Neural progenitor cell (in vitro differentiated cells): ENCODE measurements at regions not wholly inside any gene's neighbourhood (a gene's known extent, or its start where the extent isn't known, plus 50 kb on each side); places are given as distances from the start of the nearest gene placed in this dataset.

ENCODE experiments used
- DNase-seq: peaks from one replicate; pipeline ENCODE4 v3.0.0-alpha.2; 2016; ENCODE audit warnings: low spot score
- H2AFZ ChIP-seq: fragments of 200-600 bp; sonication (generic); replicated peaks from 2 replicates; pipeline ENCODE4 v1.6.1; 2016; ENCODE audit warnings: antibody characterized with exemption
- H3F3A ChIP-seq: fragments of 200-600 bp; sonication (generic); 2 replicates; pipeline ENCODE4 v1.6.1; 2016; ENCODE audit warnings: antibody characterized with exemption, low read depth
- H3K27ac ChIP-seq: fragments of 200-600 bp; sonication (generic); 2 replicates; pipeline ENCODE4 v1.5.1; 2016; ENCODE audit warnings: mild to moderate bottlenecking
- H3K27me3 ChIP-seq: fragments of 200-600 bp; sonication (generic); 2 replicates; pipeline ENCODE4 v1.6.1; 2016; ENCODE audit warnings: mild to moderate bottlenecking, moderate library complexity
- H3K36me3 ChIP-seq: fragments of 200-600 bp; sonication (generic); 2 replicates; pipeline ENCODE4 v1.5.1; 2016
- H3K4me1 ChIP-seq: fragments of 200-600 bp; sonication (generic); 2 replicates; pipeline ENCODE4 v1.6.1; 2016; ENCODE audit warnings: mixed run types
- H3K4me2 ChIP-seq: fragments of 200-600 bp; sonication (generic); 2 replicates; pipeline ENCODE4 v1.6.1; 2016
- H3K4me3 ChIP-seq: fragments of 200-600 bp; sonication (generic); 2 replicates; pipeline ENCODE4 v1.5.1; 2016
- H3K79me2 ChIP-seq: fragments of 200-600 bp; sonication (generic); 2 replicates; pipeline ENCODE4 v1.6.1; 2016; ENCODE audit warnings: low read depth
- H3K9ac ChIP-seq: fragments of 200-600 bp; sonication (generic); 2 replicates; pipeline ENCODE4 v1.6.1; 2016
- H3K9me3 ChIP-seq: fragments of 200-600 bp; sonication (generic); 2 replicates; pipeline ENCODE4 v1.5.1; 2016; ENCODE audit warnings: low read depth
- H4K20me1 ChIP-seq: fragments of 200-600 bp; sonication (generic); 2 replicates; pipeline ENCODE4 v1.6.1; 2016; ENCODE audit warnings: low read depth
- H3K27ac Mint-ChIP-seq: 3 replicates; pipeline ENCODE4 v1.8.0; 2021; ENCODE audit warnings: mixed read lengths
- H3K27me3 Mint-ChIP-seq: 2 replicates; pipeline ENCODE4 v1.8.0; 2022; ENCODE audit warnings: low read depth, mild to moderate bottlenecking, inconsistent platforms, moderate library complexity, mixed read lengths; ENCODE audit not compliant: insufficient read depth
- H3K36me3 Mint-ChIP-seq: 3 replicates; pipeline ENCODE4 v1.8.0; 2021; ENCODE audit warnings: mixed read lengths
- H3K4me1 Mint-ChIP-seq: 3 replicates; pipeline ENCODE4 v1.8.0; 2021; ENCODE audit warnings: mixed read lengths
- H3K4me3 Mint-ChIP-seq: 3 replicates; pipeline ENCODE4 v1.8.0; 2021; ENCODE audit warnings: mild to moderate bottlenecking, moderate library complexity, mixed read lengths
- H3K9me3 Mint-ChIP-seq: 3 replicates; pipeline ENCODE4 v1.8.0; 2020; ENCODE audit warnings: mixed read lengths
- CTCF ChIP-seq: fragments of 200-600 bp; sonication (generic); IDR thresholded peaks from 2 replicates; pipeline ENCODE4 v1.5.1; 2017; ENCODE audit warnings: antibody characterized with exemption, mild to moderate bottlenecking
- EZH2 ChIP-seq: fragments of 200-600 bp; sonication (generic); IDR thresholded peaks from 2 replicates; pipeline ENCODE4 v1.6.1; 2017; ENCODE audit warnings: antibody characterized with exemption, mild to moderate bottlenecking, moderate library complexity
- EZH2phosphoT487 ChIP-seq: fragments of 200-600 bp; sonication (generic); IDR thresholded peaks from 2 replicates; pipeline ENCODE4 v1.6.1; 2017; ENCODE audit warnings: antibody characterized with exemption

- H3K4me3 Mint-ChIP-seq, result no peak overlapping the region
These were observed 503.8 kb downstream of the IRX1 start for GRCh38 chr5:4099386-4099785.

GRCh38 chr5:4100739-4101138, 505.1 kb downstream of the IRX1 start:
- H4K20me1 ChIP-seq, result no peaks in the 10 kb centered on the region
- H3K9ac ChIP-seq, result no peak overlapping the region
- no peak overlapping the region for H2AFZ ChIP-seq
- Mint-ChIP-seq H3K27me3 (no peaks in the 10 kb centered on the region), H3K9me3 (no peaks in the 10 kb centered on the region), H3K4me3 (no peak overlapping the region), H3K36me3 (no peaks in the 10 kb centered on the region), H3K27ac (no peak overlapping the region), H3K4me1 (peaks cover 9% of the 10 kb centered on the region)
- H3K4me2 ChIP-seq, result no peak overlapping the region
- no peaks in the 10 kb centered on the region for H3K9me3 ChIP-seq
- H3K27me3 ChIP-seq, result no peaks in the 10 kb centered on the region
- no peak overlapping the region for H3K4me3 ChIP-seq
- no peaks in the 10 kb centered on the region for H3F3A ChIP-seq
- no peaks in the 10 kb centered on the region for H3K36me3 ChIP-seq
- no peak for TF ChIP-seq EZH2
- no peak for DNase-seq
- H3K27ac ChIP-seq, result no peak overlapping the region
- H3K4me1 ChIP-seq, result peaks cover 9% of the 10 kb centered on the region
- no peaks in the 10 kb centered on the region for H3K79me2 ChIP-seq

More at GRCh38 chr5:4099386-4099785, 503.8 kb downstream of the IRX1 start:
- no peaks in the 10 kb centered on the region for H3F3A ChIP-seq
- no peaks in the 10 kb centered on the region for H3K27me3 Mint-ChIP-seq
- no peaks in the 10 kb centered on the region for H3K27me3 ChIP-seq
- peak overlapping the region; percentile 18 for H3K27ac Mint-ChIP-seq
- no peak overlapping the region for H2AFZ ChIP-seq
- no peak for TF ChIP-seq EZH2phosphoT487
- no peak for TF ChIP-seq CTCF
- TF ChIP-seq EZH2, result no peak
- no peaks in the 10 kb centered on the region for H3K36me3 Mint-ChIP-seq
- H3K27ac ChIP-seq, result no peak overlapping the region
- no peaks in the 10 kb centered on the region for H3K79me2 ChIP-seq
- H3K4me2 ChIP-seq, result no peak overlapping the region
- no peak overlapping the region for H3K4me3 ChIP-seq
- H3K9me3 Mint-ChIP-seq, result no peaks in the 10 kb centered on the region
- no peaks in the 10 kb centered on the region for H3K9me3 ChIP-seq
- no peak overlapping the region for H3K9ac ChIP-seq
- H3K4me1 ChIP-seq, result peaks cover 9% of the 10 kb centered on the region
- no peaks in the 10 kb centered on the region for H3K36me3 ChIP-seq
- peaks cover 9% of the 10 kb centered on the region for H3K4me1 Mint-ChIP-seq
- DNase-seq, result no peak
- no peaks in the 10 kb centered on the region for H4K20me1 ChIP-seq

GRCh38 chr5:4101189-4101588, 505.6 kb downstream of the IRX1 start:
- H3K4me1 Mint-ChIP-seq, result peaks cover 5% of the 10 kb centered on the region
- no peaks in the 10 kb centered on the region for H3K27me3 ChIP-seq
- no peak overlapping the region for H2AFZ ChIP-seq

GRCh38 chr5:4104831-4105597, 509.4 kb downstream of the IRX1 start:
- H3F3A ChIP-seq, result no peaks in the 10 kb centered on the region
- Mint-ChIP-seq H3K4me1 (peaks cover 5% of the 10 kb centered on the region), H3K27me3 (no peaks in the 10 kb centered on the region), H3K9me3 (no peaks in the 10 kb centered on the region), H3K4me3 (no peak overlapping the region), H3K36me3 (no peaks in the 10 kb centered on the region), H3K27ac (no peak overlapping the region)
- H3K9me3 ChIP-seq, result no peaks in the 10 kb centered on the region
- no peaks in the 10 kb centered on the region for H3K4me1 ChIP-seq
- H3K4me2 ChIP-seq, result no peak overlapping the region
- H3K27ac ChIP-seq, result no peak overlapping the region
- no peak for TF ChIP-seq CTCF
- TF ChIP-seq EZH2, result no peak
- TF ChIP-seq EZH2phosphoT487, result no peak
- H3K79me2 ChIP-seq, result no peaks in the 10 kb centered on the region
- H3K27me3 ChIP-seq, result no peaks in the 10 kb centered on the region
- H3K9ac ChIP-seq, result no peak overlapping the region
- no peak for DNase-seq
- H3K36me3 ChIP-seq, result no peaks in the 10 kb centered on the region
- no peak overlapping the region for H3K4me3 ChIP-seq
- no peaks in the 10 kb centered on the region for H4K20me1 ChIP-seq
- no peak overlapping the region for H2AFZ ChIP-seq

More at GRCh38 chr5:4101189-4101588, 505.6 kb downstream of the IRX1 start:
- peaks cover 5% of the 10 kb centered on the region for H3K4me1 ChIP-seq
- H3K4me3 ChIP-seq, result no peak overlapping the region
- no peaks in the 10 kb centered on the region for H3K9me3 Mint-ChIP-seq
- H3K79me2 ChIP-seq, result no peaks in the 10 kb centered on the region
- H3K27ac Mint-ChIP-seq, result no peak overlapping the region
- no peaks in the 10 kb centered on the region for H4K20me1 ChIP-seq
- no peak overlapping the region for H3K9ac ChIP-seq
- H3F3A ChIP-seq, result no peaks in the 10 kb centered on the region
- no peak overlapping the region for H3K4me3 Mint-ChIP-seq
- H3K9me3 ChIP-seq, result no peaks in the 10 kb centered on the region
- H3K27ac ChIP-seq, result no peak overlapping the region
- no peak for DNase-seq
- no peaks in the 10 kb centered on the region for H3K36me3 ChIP-seq
- H3K4me2 ChIP-seq, result no peak overlapping the region
- TF ChIP-seq EZH2, result no peak
- TF ChIP-seq EZH2phosphoT487, result no peak
- no peaks in the 10 kb centered on the region for H3K27me3 Mint-ChIP-seq
- no peaks in the 10 kb centered on the region for H3K36me3 Mint-ChIP-seq
